Right cardiac atrium (tissue), 5 donors: ENCODE measurements at regions not wholly inside any gene's neighbourhood (a gene's known extent, or its start where the extent isn't known, plus 50 kb on each side); places are given as distances from the start of the nearest gene placed in this dataset.
"Not testable (repeated sequence)": the region's sequence is repeated elsewhere in the genome, so short reads cannot be mapped to it uniquely, and the experiment has no call there.

Experiments used
- ATAC-seq, 2 donors: fragments of 200-7000 bp; cut with Tn5 transposase; one replicate each; pipeline versions ENCODE4 v1.8.0 to v1.9.1; 2020; ENCODE audit warnings: moderate library complexity in 2 of 2, mild to moderate bottlenecking in 1 of 2
- DNase-seq, 3 donors: peaks; one replicate each; pipeline ENCODE4 v3.0.0-alpha.2; 2020
- H3K27ac ChIP-seq: one replicate; pipeline ENCODE4 v1.5.1; 2013; ENCODE audit warnings: mild to moderate bottlenecking, low read length, control low read depth, moderate library complexity
- H3K27me3 ChIP-seq: one replicate; pipeline ENCODE4 v1.6.1; 2013; ENCODE audit not compliant: control insufficient read depth, insufficient read depth
- H3K4me1 ChIP-seq: one replicate; pipeline ENCODE4 v1.6.1; 2013; ENCODE audit warnings: low read length; ENCODE audit not compliant: control insufficient read depth, insufficient read depth
- H3K4me3 ChIP-seq: one replicate; pipeline ENCODE4 v1.5.1; 2013; ENCODE audit warnings: low read length, control low read depth
- H3K9me3 ChIP-seq: one replicate; pipeline ENCODE4 v1.6.1; 2013; ENCODE audit warnings: low read length; ENCODE audit not compliant: control insufficient read depth
- WGBS: extraction: QIAGEN DNeasy Blood & Tissue Kit; methylation state at CpG from one replicate; pipeline ENCODE4 v1.1.7; 2013; 5-methylcytosine and 5-hydroxymethylcytosine counted together
- intact Hi-C, 4 donors: fragments of 100-400 bp; cut with DNase I; formaldehyde crosslinking; loops; one replicate each; pipeline versions ENCODE4 v1.11.0 to v1.14.0; 2022 to 2023
- donor health status: healthy with polysubstance abuse.
- donor health status: DM: no; HTN: yes; CAD: no.
- donor health status: DM: no; HTN: no; CAD: no.
- donor health status: DM: no; HTN: yes; CAD: no; lungs with severe emphysema.
- donor health status: DM: yes; HTN: yes; CAD: no.

- no peak overlapping the region for H3K27ac ChIP-seq
- no peak overlapping the region for H3K4me3 ChIP-seq
- DNase-seq (no peak), ATAC-seq (no peak)
- no peaks in the 10 kb centered on the region for H3K27me3 ChIP-seq
- H3K4me1 ChIP-seq = no peaks in the 10 kb centered on the region
- H3K9me3 ChIP-seq = no peaks in the 10 kb centered on the region
- intact Hi-C loops = no loop called here
These were observed 257.5 kb upstream of the IRS4 start for GRCh38 chrX:108993909-108994308.

- H3K9me3 ChIP-seq, H3K4me1 ChIP-seq, DNase-seq, intact Hi-C loops, ATAC-seq, H3K4me3 ChIP-seq, H3K27ac ChIP-seq, H3K27me3 ChIP-seq: not testable (repeated sequence)
- WGBS = 78% methylated on average over 3 of the region's 3 CpGs
These were observed 236.5 kb upstream of the IRS4 start for GRCh38 chrX:108972899-108973298.

- Histone ChIP-seq H3K27me3 (no peaks in the 10 kb centered on the region), H3K4me3 (no peak overlapping the region), H3K27ac (no peak overlapping the region), H3K9me3 (no peaks in the 10 kb centered on the region), H3K4me1 (no peaks in the 10 kb centered on the region)
- DNase-seq (no peak), ATAC-seq (no peak)
- WGBS = 88% methylated on average over 2 of the region's 2 CpGs
- intact Hi-C loops = no loop called here
These were observed 210.8 kb upstream of the IRS4 start for GRCh38 chrX:108947205-108947604.

- Histone ChIP-seq H3K4me1 (no peaks in the 10 kb centered on the region), H3K27ac (no peak overlapping the region), H3K27me3 (no peaks in the 10 kb centered on the region), H3K4me3 (no peak overlapping the region), H3K9me3 (no peaks in the 10 kb centered on the region)
- ATAC-seq (no peak), DNase-seq (no peak)
- intact Hi-C loops = no loop called here
- 77% methylated on average over 4 of the region's 4 CpGs for WGBS
These were observed 210.2 kb upstream of the IRS4 start for GRCh38 chrX:108946531-108946930.

- no peaks in the 10 kb centered on the region for H3K27me3 ChIP-seq
- no peak for ATAC-seq
- whole genome bisulfite sequencing = 75% methylated on average over 3 of the region's 3 CpGs
- no peaks in the 10 kb centered on the region for H3K4me1 ChIP-seq
- intact Hi-C loops = no loop called here
- H3K4me3 ChIP-seq = no peak overlapping the region
- DNase-seq = no peak
- H3K9me3 ChIP-seq = no peaks in the 10 kb centered on the region
- no peak overlapping the region for H3K27ac ChIP-seq
These were observed 209.6 kb upstream of the IRS4 start for GRCh38 chrX:108945883-108946523.

- H3K27me3 ChIP-seq = no peaks in the 10 kb centered on the region
- H3K9me3 ChIP-seq = no peaks in the 10 kb centered on the region
- DNase-seq = no peak
- H3K4me1 ChIP-seq = no peaks in the 10 kb centered on the region
- H3K27ac ChIP-seq = no peak overlapping the region
- no peak for ATAC-seq
- intact Hi-C loops = no loop called here
- no peak overlapping the region for H3K4me3 ChIP-seq
These were observed 178.4 kb upstream of the IRS4 start for GRCh38 chrX:108914791-108915190.

- DNase-seq, H3K9me3 ChIP-seq, H3K4me3 ChIP-seq, H3K27ac ChIP-seq, intact Hi-C loops, H3K27me3 ChIP-seq, H3K4me1 ChIP-seq, ATAC-seq: not testable (repeated sequence)
- 84% methylated on average over 5 of the region's 5 CpGs for WGBS
These were observed 167.5 kb upstream of the IRS4 start for GRCh38 chrX:108903831-108904230.

- H3K4me1 ChIP-seq = no peaks in the 10 kb centered on the region
- intact Hi-C loops = no loop called here
- no peak overlapping the region for H3K4me3 ChIP-seq
- WGBS = 81% methylated on average over 1 of the region's 1 CpG
- DNase-seq = no peak
- no peak overlapping the region for H3K27ac ChIP-seq
- no peaks in the 10 kb centered on the region for H3K9me3 ChIP-seq
- no peaks in the 10 kb centered on the region for H3K27me3 ChIP-seq
- ATAC-seq = no peak
These were observed 164.0 kb upstream of the IRS4 start for GRCh38 chrX:108900333-108900732.

- ATAC-seq, H3K9me3 ChIP-seq, H3K27me3 ChIP-seq, DNase-seq, H3K27ac ChIP-seq, H3K4me1 ChIP-seq, H3K4me3 ChIP-seq, intact Hi-C loops: not testable (repeated sequence)
These were observed 160.0 kb upstream of the IRS4 start for GRCh38 chrX:108896349-108896748.

- no peak for DNase-seq
- no peak for ATAC-seq
- Histone ChIP-seq H3K4me3 (no peak overlapping the region), H3K4me1 (no peaks in the 10 kb centered on the region), H3K27me3 (no peaks in the 10 kb centered on the region), H3K9me3 (peaks cover 3% of the 10 kb centered on the region), H3K27ac (no peak overlapping the region)
- intact Hi-C loops = no loop called here
These were observed 156.1 kb upstream of the IRS4 start for GRCh38 chrX:108892501-108892900.

GRCh38 chrX:108875548-108875947 lies 139.2 kb upstream of the IRS4 start:
- no peaks in the 10 kb centered on the region for H3K4me1 ChIP-seq
- no peaks in the 10 kb centered on the region for H3K9me3 ChIP-seq
- H3K4me3 ChIP-seq = no peak overlapping the region
- no peak for DNase-seq
- intact Hi-C loops = no loop called here
- no peak for ATAC-seq
- no peaks in the 10 kb centered on the region for H3K27me3 ChIP-seq
- no peak overlapping the region for H3K27ac ChIP-seq

- ATAC-seq, H3K4me1 ChIP-seq, H3K9me3 ChIP-seq, intact Hi-C loops, DNase-seq, H3K27me3 ChIP-seq, H3K4me3 ChIP-seq, H3K27ac ChIP-seq: not testable (repeated sequence)
- WGBS = 73% methylated on average over 1 of the region's 1 CpG
These were observed 106.7 kb upstream of the IRS4 start for GRCh38 chrX:108843039-108843438.
